ENCODE measurements at regions not wholly inside any gene's neighbourhood (a gene's known extent, or its start where the extent isn't known, plus 50 kb on each side); places are given as distances from the start of the nearest gene placed in this dataset.

- TF ChIP-seq CTCF (IDR thresholded peaks at IDR 0.05) (no peak), EZH2 (IDR thresholded peaks at IDR 0.05) (no peak)
Observed at GRCh38 chr1:194052514-194053338, 866.3 kb upstream of the B3GALT2 start.

Data from neural progenitor cell (in vitro differentiated cells).